CD4-positive, alpha-beta T cell (primary cell): ENCODE measurements at regions not wholly inside any gene's neighbourhood (a gene's known extent, or its start where the extent isn't known, plus 50 kb on each side); places are given as distances from the start of the nearest gene placed in this dataset.

Experiments
- ATAC-seq: fragments of 200-7000 bp; cut with Tn5 transposase; one replicate; pipeline ENCODE4 v1.10.0; 2022; ENCODE audit warnings: mild to moderate bottlenecking; ENCODE audit not compliant: poor library complexity
- CTCF ChIA-PET: fragments of 350-600 bp; sonication (Branson Sonifier 250); formaldehyde crosslinking; loops from one replicate; lab custom pipeline; 2021; ENCODE audit warnings: antibody characterized with exemption, inconsistent platforms; lab: Charles Lee
- POLR2A ChIA-PET: fragments of 350-600 bp; sonication (Branson Sonifier 250); formaldehyde crosslinking; loops from one replicate; lab custom pipeline; 2021; ENCODE audit warnings: antibody characterized with exemption, inconsistent platforms; lab: Charles Lee
- DNase-seq, 14 experiments: peaks; one replicate each; pipeline ENCODE4 v3.0.0-alpha.2; 2013 to 2020; ENCODE audit warnings: mixed read lengths in 2 of 14
- H3K27ac ChIP-seq, 2 donors: one replicate each; pipeline versions ENCODE4 v1.5.1 to v1.7.0; 2013; ENCODE audit warnings: low read length in 2 of 2, low read depth in 1 of 2, mild to moderate bottlenecking in 1 of 2
- H3K27me3 ChIP-seq, 2 experiments: 1 replicate in 1 of 2; 2 replicates in 1 of 2; pipeline versions ENCODE4 v1.6.1 to v1.7.0; 2013; ENCODE audit warnings: low read length in 2 of 2, control low read depth in 1 of 2, mild to moderate bottlenecking in 1 of 2, moderate library complexity in 1 of 2; ENCODE audit not compliant: insufficient read depth in 2 of 2, control insufficient read depth in 1 of 2
- H3K36me3 ChIP-seq: one replicate; pipeline ENCODE4 v1.6.1; 2013; ENCODE audit warnings: low read length, control low read depth; ENCODE audit not compliant: insufficient read depth
- H3K4me1 ChIP-seq: one replicate; pipeline ENCODE4 v1.6.1; 2013; ENCODE audit warnings: low read length, control low read depth; ENCODE audit not compliant: insufficient read depth
- H3K4me3 ChIP-seq: one replicate; pipeline ENCODE4 v1.5.1; 2013; ENCODE audit warnings: mild to moderate bottlenecking, low read length, moderate library complexity
- H3K9me3 ChIP-seq, 2 experiments: 1 replicate in 1 of 2; 2 replicates in 1 of 2; pipeline versions ENCODE4 v1.6.1 to v1.7.0; 2013; ENCODE audit warnings: low read length in 2 of 2, mild to moderate bottlenecking in 2 of 2, control low read depth in 1 of 2, moderate library complexity in 1 of 2; ENCODE audit not compliant: control insufficient read depth in 1 of 2, insufficient read depth in 1 of 2
- H3K27ac Mint-ChIP-seq: one replicate; pipeline ENCODE4 v1.8.0; 2020; ENCODE audit warnings: mixed read lengths
- H3K27me3 Mint-ChIP-seq: one replicate; pipeline ENCODE4 v1.8.0; 2021; ENCODE audit warnings: mixed read lengths
- H3K36me3 Mint-ChIP-seq: one replicate; pipeline ENCODE4 v1.8.0; 2021; ENCODE audit warnings: low read depth, mixed read lengths
- H3K4me1 Mint-ChIP-seq: one replicate; pipeline ENCODE4 v1.8.0; 2021; ENCODE audit warnings: low read depth, mixed read lengths
- H3K4me3 Mint-ChIP-seq: one replicate; pipeline ENCODE4 v1.8.0; 2020; ENCODE audit warnings: mild to moderate bottlenecking, mixed read lengths
- H3K9me3 Mint-ChIP-seq: one replicate; pipeline ENCODE4 v1.8.0; 2020; ENCODE audit warnings: mixed read lengths
- CTCF ChIP-seq: fragments of 200-600 bp; IDR thresholded peaks from one replicate; pipeline ENCODE4 v1.8.0; 2022; ENCODE audit warnings: antibody characterized with exemption, mild to moderate bottlenecking
- intact Hi-C, 2 experiments: fragments of 100-400 bp; cut with DNase I in 1 of 2; cut with micrococcal nuclease in 1 of 2; formaldehyde crosslinking; loops; one replicate each; pipeline versions ENCODE4 v1.15.1 to v1.9.0; 2023 to 2025; cut with DNase I, micrococcal nuclease

- no peak overlapping the region for H3K27ac ChIP-seq
- H3K36me3 Mint-ChIP-seq = no peaks in the 10 kb centered on the region
- no peak overlapping the region for H3K4me3 Mint-ChIP-seq
- H3K9me3 Mint-ChIP-seq = no peaks in the 10 kb centered on the region
- intact Hi-C loops = no loop called here
- H3K27me3 Mint-ChIP-seq = no peaks in the 10 kb centered on the region
- ChIA-PET POLR2A (no interaction called here), CTCF (no interaction called here)
- no peaks in the 10 kb centered on the region for H3K4me1 Mint-ChIP-seq
- no peaks in the 10 kb centered on the region for H3K4me1 ChIP-seq
- H3K9me3 ChIP-seq = no peaks in the 10 kb centered on the region
- no peak overlapping the region for H3K27ac Mint-ChIP-seq
- DNase-seq (no peak), ATAC-seq (no peak)
- no peaks in the 10 kb centered on the region for H3K27me3 ChIP-seq
- H3K36me3 ChIP-seq = no peaks in the 10 kb centered on the region
- no peak overlapping the region for H3K4me3 ChIP-seq
- TF ChIP-seq CTCF = no peak
Measured at GRCh38 chr1:222074317-222074716, 332.4 kb upstream of the DUSP10 start.

- no peaks in the 10 kb centered on the region for H3K27me3 ChIP-seq
- Mint-ChIP-seq H3K4me1 (no peaks in the 10 kb centered on the region), H3K27me3 (no peaks in the 10 kb centered on the region), H3K9me3 (no peaks in the 10 kb centered on the region), H3K36me3 (no peaks in the 10 kb centered on the region), H3K27ac (no peak overlapping the region), H3K4me3 (no peak overlapping the region)
- ChIA-PET POLR2A (no interaction called here), CTCF (no interaction called here)
- no peak overlapping the region for H3K27ac ChIP-seq
- TF ChIP-seq CTCF = no peak
- DNase-seq (no peak), ATAC-seq (no peak)
- H3K4me3 ChIP-seq = no peak overlapping the region
- intact Hi-C loops = no loop called here
- no peaks in the 10 kb centered on the region for H3K36me3 ChIP-seq
- H3K9me3 ChIP-seq = no peaks in the 10 kb centered on the region
- no peaks in the 10 kb centered on the region for H3K4me1 ChIP-seq
Measured at GRCh38 chr1:222073307-222073995, 331.6 kb upstream of the DUSP10 start.

GRCh38 chr1:222071387-222071786 lies 329.5 kb upstream of the DUSP10 start:
- Histone ChIP-seq H3K4me1 (no peaks in the 10 kb centered on the region), H3K9me3 (no peaks in the 10 kb centered on the region), H3K27ac (no peak overlapping the region), H3K36me3 (no peaks in the 10 kb centered on the region), H3K4me3 (no peak overlapping the region), H3K27me3 (peaks cover 0 to 3% of the 10 kb centered on the region in 2 experiments)
- no peaks in the 10 kb centered on the region for H3K27me3 Mint-ChIP-seq
- H3K36me3 Mint-ChIP-seq = no peaks in the 10 kb centered on the region
- no peak overlapping the region for H3K27ac Mint-ChIP-seq
- intact Hi-C loops = no loop called here
- no peaks in the 10 kb centered on the region for H3K4me1 Mint-ChIP-seq
- POLR2A ChIA-PET = interaction anchor here (0.6 kb wide), 1 partner anchor 111 kb away, joined by 3 read pairs; no protein-coding TSS in a partner anchor
- H3K9me3 Mint-ChIP-seq = no peaks in the 10 kb centered on the region
- ATAC-seq (no peak), DNase-seq (no peak)
- H3K4me3 Mint-ChIP-seq = no peak overlapping the region
- CTCF ChIA-PET = no interaction called here
- TF ChIP-seq CTCF = no peak
